ENCODE measurements at regions not wholly inside any gene's neighbourhood (a gene's known extent, or its start where the extent isn't known, plus 50 kb on each side); places are given as distances from the start of the nearest gene placed in this dataset.

DNA sequence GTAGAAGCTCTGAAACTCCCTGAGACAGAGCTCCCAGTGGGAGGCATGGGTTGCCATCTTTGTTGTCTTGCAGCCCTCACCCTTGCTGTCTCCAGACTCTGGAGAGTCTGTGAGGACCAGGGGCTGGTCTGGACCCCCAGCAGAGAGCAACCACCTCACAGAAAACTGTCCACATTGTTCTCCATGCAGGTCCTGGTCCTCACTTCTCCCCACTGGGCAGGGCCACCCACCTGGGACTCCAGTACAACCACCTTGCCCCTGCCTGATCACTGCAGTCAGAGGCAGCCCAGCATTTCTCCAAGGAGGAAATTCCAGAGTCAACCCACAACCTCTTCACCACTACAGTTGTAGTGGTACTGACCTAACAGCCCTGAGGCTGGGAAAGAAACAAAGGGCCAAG lies 285.6 kb upstream of the RPS23 start:
- ATAC-seq = no peak

DNA sequence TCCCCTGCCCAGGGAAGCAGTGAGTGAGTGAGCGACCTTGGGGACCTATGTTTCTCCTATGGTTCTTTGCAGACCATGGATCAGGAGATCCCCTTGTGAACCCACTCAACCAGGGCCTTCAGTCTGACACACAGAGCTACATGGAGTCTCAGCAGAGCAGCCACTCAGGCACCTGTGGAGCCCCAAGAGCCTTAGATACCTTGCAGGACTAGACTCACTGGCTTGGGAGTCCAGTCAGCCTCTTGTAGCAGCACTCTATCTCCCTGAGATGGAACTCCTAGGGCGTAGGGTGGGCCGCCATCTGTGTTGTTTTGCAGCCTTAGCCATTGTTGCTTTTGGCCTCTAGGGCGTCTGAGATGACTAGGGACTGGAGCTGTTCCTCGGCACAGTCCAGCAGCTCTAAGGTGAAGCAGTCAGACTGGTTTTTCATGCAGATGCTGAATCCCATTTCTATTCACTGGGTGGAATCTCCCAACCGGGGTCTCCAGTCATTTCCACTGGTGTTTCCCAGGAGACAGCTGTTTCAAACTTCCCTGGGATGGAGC lies 284.6 kb upstream of the RPS23 start:
- Histone ChIP-seq H3K4me3 (no peak overlapping the region), H3K4me1 (no peaks in the 10 kb centered on the region), H3K27ac (no peak overlapping the region), H3K27me3 (no peaks in the 10 kb centered on the region), H3K9me3 (no peaks in the 10 kb centered on the region), H3K36me3 (no peaks in the 10 kb centered on the region)
- no peak for DNase-seq
- intact Hi-C loops (cut with DNase I) = no loop called here
- no peak for ATAC-seq
- TF ChIP-seq, protein P1, sequence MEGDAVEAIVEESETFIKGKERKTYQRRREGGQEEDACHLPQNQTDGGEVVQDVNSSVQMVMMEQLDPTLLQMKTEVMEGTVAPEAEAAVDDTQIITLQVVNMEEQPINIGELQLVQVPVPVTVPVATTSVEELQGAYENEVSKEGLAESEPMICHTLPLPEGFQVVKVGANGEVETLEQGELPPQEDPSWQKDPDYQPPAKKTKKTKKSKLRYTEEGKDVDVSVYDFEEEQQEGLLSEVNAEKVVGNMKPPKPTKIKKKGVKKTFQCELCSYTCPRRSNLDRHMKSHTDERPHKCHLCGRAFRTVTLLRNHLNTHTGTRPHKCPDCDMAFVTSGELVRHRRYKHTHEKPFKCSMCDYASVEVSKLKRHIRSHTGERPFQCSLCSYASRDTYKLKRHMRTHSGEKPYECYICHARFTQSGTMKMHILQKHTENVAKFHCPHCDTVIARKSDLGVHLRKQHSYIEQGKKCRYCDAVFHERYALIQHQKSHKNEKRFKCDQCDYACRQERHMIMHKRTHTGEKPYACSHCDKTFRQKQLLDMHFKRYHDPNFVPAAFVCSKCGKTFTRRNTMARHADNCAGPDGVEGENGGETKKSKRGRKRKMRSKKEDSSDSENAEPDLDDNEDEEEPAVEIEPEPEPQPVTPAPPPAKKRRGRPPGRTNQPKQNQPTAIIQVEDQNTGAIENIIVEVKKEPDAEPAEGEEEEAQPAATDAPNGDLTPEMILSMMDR (IDR thresholded peaks at IDR 0.05) = no peak

More for the DNA sequence above, 285.6 kb upstream of the RPS23 start:
- Histone ChIP-seq H3K27me3 (no peaks in the 10 kb centered on the region), H3K27ac (no peak overlapping the region), H3K36me3 (no peaks in the 10 kb centered on the region), H3K4me3 (no peak overlapping the region), H3K4me1 (no peaks in the 10 kb centered on the region), H3K9me3 (no peaks in the 10 kb centered on the region)
- DNase-seq = no peak
- TF ChIP-seq, protein P1 (IDR thresholded peaks at IDR 0.05) = no peak
- intact Hi-C loops (cut with DNase I) = no loop called here

DNA sequence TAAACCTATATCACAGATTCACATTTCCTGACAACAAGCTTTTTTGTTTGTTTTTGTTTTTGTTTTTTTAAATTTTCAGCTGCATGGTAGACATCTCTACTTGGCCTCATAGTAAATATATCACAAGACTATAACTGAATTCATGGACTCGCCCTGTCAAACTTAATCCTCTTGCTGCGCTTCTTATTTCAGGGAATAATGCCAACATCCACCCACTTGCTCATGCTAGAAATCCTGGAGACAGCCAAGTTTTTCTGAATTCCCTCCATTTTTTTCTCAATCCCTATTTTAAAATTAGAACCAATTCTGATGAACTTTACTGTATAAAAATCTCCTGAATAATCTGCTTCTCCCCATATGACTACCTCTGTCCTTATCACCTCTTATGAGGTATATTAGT lies 283.6 kb upstream of the RPS23 start:
- no peak for DNase-seq
- Histone ChIP-seq H3K27me3 (no peaks in the 10 kb centered on the region), H3K27ac (no peak overlapping the region), H3K4me3 (no peak overlapping the region), H3K4me1 (no peaks in the 10 kb centered on the region), H3K9me3 (no peaks in the 10 kb centered on the region), H3K36me3 (no peaks in the 10 kb centered on the region)
- no peak for ATAC-seq
- TF ChIP-seq, protein P1 (IDR thresholded peaks at IDR 0.05) = no peak
- intact Hi-C loops (cut with DNase I) = no loop called here

DNA sequence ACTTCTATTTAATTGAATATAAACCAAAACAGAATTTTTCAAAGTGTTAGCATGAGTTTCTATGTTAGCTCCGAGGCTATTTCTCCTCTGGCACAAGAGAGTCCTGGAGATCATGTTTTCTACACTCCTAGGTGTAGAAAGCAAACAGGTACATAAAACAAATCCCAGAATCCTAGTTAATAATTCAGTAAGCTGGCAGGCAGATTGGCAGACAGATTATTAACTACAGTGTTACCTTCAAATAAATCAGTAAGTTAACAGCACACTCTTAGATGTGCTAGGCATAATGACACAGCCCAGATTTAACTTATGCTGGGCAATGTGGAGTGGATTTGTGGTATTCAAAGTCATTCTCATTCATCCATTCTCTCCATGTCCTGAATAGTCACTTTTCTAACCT lies 282.8 kb upstream of the RPS23 start:
- H3K9me3 ChIP-seq = no peaks in the 10 kb centered on the region
- H3K27ac ChIP-seq = no peak overlapping the region
- no peaks in the 10 kb centered on the region for H3K27me3 ChIP-seq
- DNase-seq = no peak
- TF ChIP-seq, protein P1 (IDR thresholded peaks at IDR 0.05) = no peak
- ATAC-seq = no peak
- H3K36me3 ChIP-seq = no peaks in the 10 kb centered on the region
- no peaks in the 10 kb centered on the region for H3K4me1 ChIP-seq
- intact Hi-C loops (cut with DNase I) = no loop called here
- H3K4me3 ChIP-seq = no peak overlapping the region

DNA sequence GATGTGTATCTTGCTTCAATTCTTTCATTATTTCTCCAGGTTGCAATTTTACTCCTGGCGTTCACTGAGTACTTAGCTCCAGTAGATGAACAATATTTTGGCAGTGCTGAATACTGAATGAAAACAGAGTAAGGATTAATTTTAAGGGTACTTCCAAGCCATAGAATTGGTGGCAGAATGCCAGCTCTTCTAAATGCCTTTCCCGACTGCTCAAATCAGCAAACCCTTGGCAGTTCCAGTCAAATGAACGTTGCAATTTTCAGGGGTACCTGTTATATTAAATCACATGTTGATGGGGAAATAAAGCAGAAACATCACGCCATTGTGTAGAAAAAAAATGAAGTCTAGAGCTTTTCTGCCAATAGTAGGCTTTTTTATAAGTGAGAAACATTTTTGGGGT lies 282.4 kb upstream of the RPS23 start:
- H3K4me1 ChIP-seq = no peaks in the 10 kb centered on the region
- H3K27me3 ChIP-seq = no peaks in the 10 kb centered on the region
- peak in 1 of 4 donors; percentile 21 for DNase-seq
- no peak overlapping the region for H3K27ac ChIP-seq
- ATAC-seq = no peak
- H3K9me3 ChIP-seq = no peaks in the 10 kb centered on the region
- TF ChIP-seq, protein P1 (IDR thresholded peaks at IDR 0.05) = no peak
- no peak overlapping the region for H3K4me3 ChIP-seq
- intact Hi-C loops (cut with DNase I) = no loop called here
- H3K36me3 ChIP-seq = no peaks in the 10 kb centered on the region
